ENCODE measurements at regions not wholly inside any gene's neighbourhood (a gene's known extent, or its start where the extent isn't known, plus 50 kb on each side); places are given as distances from the start of the nearest gene placed in this dataset.
A peak's percentile ranks its signal among the peaks of the same experiment; 100 is the strongest.
"Not testable (repeated sequence)": the region's sequence is repeated elsewhere in the genome, so short reads cannot be mapped to it uniquely, and the experiment has no call there.

- H3K27ac ChIP-seq, result no peak overlapping the region
- intact Hi-C loops (cut with DNase I; ENCODE audit: low total_unique reads) (no loop called here), in situ Hi-C loops (cut with MboI; ENCODE audit: low pct_ligation_motif_present in 1 of 4, low pct_unique_long_range_greater_than_20kb in 1 of 4, low sequenced_read_pairs in 3 of 4) (loop anchor here in 3 of 4 donors (25.0 kb wide), 2 partner anchors 733 to 858 kb away; no protein-coding TSS in a partner anchor)
- DNase-seq, result no peak
- H3K9me3 ChIP-seq, result no peaks in the 10 kb centered on the region
- H3K36me3 ChIP-seq, result no peaks in the 10 kb centered on the region
- no peaks in the 10 kb centered on the region for H3K27me3 ChIP-seq
- H3K4me1 ChIP-seq, result no peaks in the 10 kb centered on the region
- WGBS, 2 donors (ENCODE audit: low coverage in 1 of 2), result 66 to 68% methylated on average over 4 to 5 of the region's 5 CpGs
- H3K4me3 ChIP-seq, result no peak overlapping the region
- no peak for TF ChIP-seq EP300 (IDR thresholded peaks at IDR 0.05; ENCODE audit: low read depth)
- TF ChIP-seq POLR2AphosphoS5 (IDR thresholded peaks at IDR 0.05), result no peak
- TF ChIP-seq POLR2A (IDR thresholded peaks at IDR 0.05), result no peak
- TF ChIP-seq, protein P1, sequence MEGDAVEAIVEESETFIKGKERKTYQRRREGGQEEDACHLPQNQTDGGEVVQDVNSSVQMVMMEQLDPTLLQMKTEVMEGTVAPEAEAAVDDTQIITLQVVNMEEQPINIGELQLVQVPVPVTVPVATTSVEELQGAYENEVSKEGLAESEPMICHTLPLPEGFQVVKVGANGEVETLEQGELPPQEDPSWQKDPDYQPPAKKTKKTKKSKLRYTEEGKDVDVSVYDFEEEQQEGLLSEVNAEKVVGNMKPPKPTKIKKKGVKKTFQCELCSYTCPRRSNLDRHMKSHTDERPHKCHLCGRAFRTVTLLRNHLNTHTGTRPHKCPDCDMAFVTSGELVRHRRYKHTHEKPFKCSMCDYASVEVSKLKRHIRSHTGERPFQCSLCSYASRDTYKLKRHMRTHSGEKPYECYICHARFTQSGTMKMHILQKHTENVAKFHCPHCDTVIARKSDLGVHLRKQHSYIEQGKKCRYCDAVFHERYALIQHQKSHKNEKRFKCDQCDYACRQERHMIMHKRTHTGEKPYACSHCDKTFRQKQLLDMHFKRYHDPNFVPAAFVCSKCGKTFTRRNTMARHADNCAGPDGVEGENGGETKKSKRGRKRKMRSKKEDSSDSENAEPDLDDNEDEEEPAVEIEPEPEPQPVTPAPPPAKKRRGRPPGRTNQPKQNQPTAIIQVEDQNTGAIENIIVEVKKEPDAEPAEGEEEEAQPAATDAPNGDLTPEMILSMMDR (IDR thresholded peaks at IDR 0.05), result no peak
These were observed 132.4 kb downstream of the CHD9NB start for GRCh38 chr16:52920331-52920730.

- intact Hi-C loops (cut with DNase I; ENCODE audit: low total_unique reads), result no loop called here
- no peaks in the 10 kb centered on the region for H3K27me3 ChIP-seq
- in situ Hi-C loops (cut with MboI; ENCODE audit: low pct_ligation_motif_present in 1 of 4, low pct_unique_long_range_greater_than_20kb in 1 of 4, low sequenced_read_pairs in 3 of 4), result loop anchor here in 3 of 4 donors (5.0 to 25.0 kb wide), 3 partner anchors 722 to 852 kb away; no protein-coding TSS in a partner anchor
- no peak for DNase-seq
- H3K36me3 ChIP-seq, result no peaks in the 10 kb centered on the region
- TF ChIP-seq POLR2A (IDR thresholded peaks at IDR 0.05) (no peak), EP300 (IDR thresholded peaks at IDR 0.05; ENCODE audit: low read depth) (no peak), POLR2AphosphoS5 (IDR thresholded peaks at IDR 0.05) (no peak)
- TF ChIP-seq, protein P1 (IDR thresholded peaks at IDR 0.05), result no peak
- no peaks in the 10 kb centered on the region for H3K9me3 ChIP-seq
- no peaks in the 10 kb centered on the region for H3K4me1 ChIP-seq
- no peak overlapping the region for H3K4me3 ChIP-seq
- no peak overlapping the region for H3K27ac ChIP-seq
- 77% methylated on average over 2 of the region's 2 CpGs; no CpG with 5 or more reads in 1 of the 2 donors for WGBS, 2 donors (ENCODE audit: low coverage in 1 of 2)
These were observed 138.3 kb downstream of the CHD9NB start for GRCh38 chr16:52914428-52914827.

GRCh38 chr16:52912565-52913173 is 140.0 kb downstream of the CHD9NB start:
- in situ Hi-C loops (cut with MboI; ENCODE audit: low pct_ligation_motif_present in 1 of 4, low pct_unique_long_range_greater_than_20kb in 1 of 4, low sequenced_read_pairs in 3 of 4) (loop anchor here in 3 of 4 donors (5.0 to 25.0 kb wide), 3 partner anchors 720 to 850 kb away; no protein-coding TSS in a partner anchor), intact Hi-C loops (cut with DNase I; ENCODE audit: low total_unique reads) (no loop called here)
- Histone ChIP-seq H3K27ac (no peak overlapping the region), H3K4me3 (no peak overlapping the region), H3K27me3 (no peaks in the 10 kb centered on the region), H3K9me3 (no peaks in the 10 kb centered on the region), H3K4me1 (no peaks in the 10 kb centered on the region), H3K36me3 (no peaks in the 10 kb centered on the region)
- peak; percentile 75 for DNase-seq
- 0 to 12% methylated on average over 2 to 7 of the region's 7 CpGs for WGBS, 2 donors (ENCODE audit: low coverage in 1 of 2)
- TF ChIP-seq POLR2A (IDR thresholded peaks at IDR 0.05) (no peak), POLR2AphosphoS5 (IDR thresholded peaks at IDR 0.05) (no peak)
- TF ChIP-seq, protein P1 (IDR thresholded peaks at IDR 0.05), result peak; percentile 65 to 81 (median 77)

GRCh38 chr16:52908057-52908456 is 144.6 kb downstream of the CHD9NB start:
- H3K27me3 ChIP-seq; H3K27ac ChIP-seq; H3K4me3 ChIP-seq; intact Hi-C loops (cut with DNase I; ENCODE audit: low total_unique reads); H3K9me3 ChIP-seq; H3K4me1 ChIP-seq; DNase-seq; H3K36me3 ChIP-seq: not testable (repeated sequence)
- in situ Hi-C loops (cut with MboI; ENCODE audit: low pct_ligation_motif_present in 1 of 4, low pct_unique_long_range_greater_than_20kb in 1 of 4, low sequenced_read_pairs in 3 of 4), result loop anchor here in 3 of 4 donors (25.0 kb wide), 2 partner anchors 721 to 846 kb away; no protein-coding TSS in a partner anchor
- 85 to 87% methylated on average over 3 to 6 of the region's 6 CpGs for WGBS, 2 donors (ENCODE audit: low coverage in 1 of 2)

Data from transverse colon (tissue), 4 donors.